ENCODE measurements at regions not wholly inside any gene's neighbourhood (a gene's known extent, or its start where the extent isn't known, plus 50 kb on each side); places are given as distances from the start of the nearest gene placed in this dataset.
A peak's percentile ranks its signal among the peaks of the same experiment; 100 is the strongest.

- no peak for TF ChIP-seq POLR2AphosphoS5 (IDR thresholded peaks at IDR 0.05)
- no peak for TF ChIP-seq POLR2A (IDR thresholded peaks at IDR 0.05; ENCODE audit: low read depth)
- no peak for TF ChIP-seq CTCF (IDR thresholded peaks at IDR 0.05)
- TF ChIP-seq EP300 (IDR thresholded peaks at IDR 0.05) = no peak
- 76% methylated on average over 1 of the region's 1 CpG for WGBS
- Histone ChIP-seq H3K9me3 (no peaks in the 10 kb centered on the region), H3K4me3 (no peak overlapping the region), H3K36me3 (no peaks in the 10 kb centered on the region), H3K4me1 (no peaks in the 10 kb centered on the region), H3K27ac (replicated peaks in 1 of 4) (no peak overlapping the region), H3K27me3 (no peaks in the 10 kb centered on the region)
- DNase-seq (ENCODE audit: extremely low spot score) = no peak
- intact Hi-C loops (cut with DNase I) = no loop called here
Observed at GRCh38 chr13:107130566-107130965, 562.6 kb upstream of the ARGLU1 start.

DNA sequence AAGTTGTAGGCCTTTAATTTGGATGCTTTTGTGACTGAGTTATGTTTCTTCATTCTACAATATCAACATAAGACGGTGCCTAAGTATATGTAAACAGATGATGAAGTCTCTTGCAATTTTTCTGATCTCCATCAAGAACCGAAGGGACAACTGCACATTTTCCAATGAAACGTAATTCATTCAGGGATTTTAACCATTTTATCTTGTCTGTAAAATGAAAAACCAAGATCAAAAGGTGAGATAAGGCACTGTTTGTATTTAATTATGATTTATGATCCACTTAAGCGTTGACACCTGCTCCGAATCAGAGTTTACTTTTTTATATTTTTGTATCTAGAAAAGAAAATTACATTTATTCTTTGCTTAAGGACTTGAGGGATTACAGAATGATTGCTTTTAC, 556.8 kb upstream of the ARGLU1 start:
- no peaks in the 10 kb centered on the region for H3K4me1 ChIP-seq
- 67% methylated on average over 5 of the region's 5 CpGs for WGBS
- H3K27me3 ChIP-seq = no peaks in the 10 kb centered on the region
- no peak for TF ChIP-seq CTCF (IDR thresholded peaks at IDR 0.05)
- TF ChIP-seq POLR2AphosphoS5 (IDR thresholded peaks at IDR 0.05) = no peak
- no peak for TF ChIP-seq EP300 (IDR thresholded peaks at IDR 0.05)
- TF ChIP-seq POLR2A (IDR thresholded peaks at IDR 0.05; ENCODE audit: low read depth) = no peak
- DNase-seq (ENCODE audit: extremely low spot score) = no peak
- no peak overlapping the region for H3K27ac ChIP-seq (replicated peaks in 1 of 4)
- no peaks in the 10 kb centered on the region for H3K9me3 ChIP-seq
- H3K36me3 ChIP-seq = no peaks in the 10 kb centered on the region
- no peak overlapping the region for H3K4me3 ChIP-seq
- intact Hi-C loops (cut with DNase I) = loop anchor here (5.0 kb wide), 1 partner anchor 202 kb away; no protein-coding TSS in a partner anchor

DNA sequence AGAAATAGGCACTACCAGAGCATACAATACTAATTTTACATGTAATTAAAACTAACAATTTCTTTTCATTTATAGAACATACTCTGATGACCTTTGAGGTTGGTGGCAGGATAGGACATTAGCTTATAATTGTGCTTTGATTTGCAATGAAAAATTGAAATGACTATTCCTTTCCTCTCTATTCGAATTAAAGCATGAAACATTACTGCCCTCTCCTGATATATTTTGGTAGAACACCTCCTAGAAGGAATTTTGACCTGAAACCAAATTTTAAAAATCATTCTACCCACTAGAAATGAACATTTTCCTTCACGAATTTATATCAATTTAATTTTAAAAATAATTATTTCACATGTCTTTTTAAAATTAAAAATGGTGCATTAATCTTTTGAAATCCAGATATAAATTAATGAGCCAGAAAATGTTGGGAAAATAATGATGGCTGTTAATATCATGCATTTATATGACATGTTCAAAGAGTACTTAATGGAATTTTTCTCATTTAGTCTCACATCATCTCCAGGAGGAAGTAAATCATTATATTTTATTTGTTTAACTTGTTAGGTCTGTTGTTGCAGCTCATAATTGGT, 556.3 kb upstream of the ARGLU1 start:
- Histone ChIP-seq H3K36me3 (no peaks in the 10 kb centered on the region), H3K4me3 (no peak overlapping the region), H3K4me1 (no peaks in the 10 kb centered on the region), H3K27me3 (no peaks in the 10 kb centered on the region), H3K27ac (replicated peaks in 1 of 4) (no peak overlapping the region), H3K9me3 (no peaks in the 10 kb centered on the region)
- no peak for TF ChIP-seq EP300 (IDR thresholded peaks at IDR 0.05)
- TF ChIP-seq CTCF (IDR thresholded peaks at IDR 0.05) = peak; percentile 52 to 74 (median 65)
- intact Hi-C loops (cut with DNase I) = loop anchor here (5.0 kb wide), 1 partner anchor 202 kb away; no protein-coding TSS in a partner anchor
- under 1% methylated on average over 2 of the region's 2 CpGs for WGBS
- DNase-seq (ENCODE audit: extremely low spot score) = no peak

- TF ChIP-seq EP300 (IDR thresholded peaks at IDR 0.05) (no peak), POLR2AphosphoS5 (IDR thresholded peaks at IDR 0.05) (no peak), CTCF (IDR thresholded peaks at IDR 0.05) (no peak), POLR2A (IDR thresholded peaks at IDR 0.05; ENCODE audit: low read depth) (no peak)
- Histone ChIP-seq H3K4me3 (no peak overlapping the region), H3K36me3 (no peaks in the 10 kb centered on the region), H3K27me3 (peaks cover 0 to 6% (median 0%) of the 10 kb centered on the region in 4 donors), H3K27ac (replicated peaks in 1 of 4) (no peak overlapping the region), H3K9me3 (no peaks in the 10 kb centered on the region), H3K4me1 (no peaks in the 10 kb centered on the region)
- intact Hi-C loops (cut with DNase I) = loop anchor here (5.0 kb wide), 1 partner anchor 199 kb away; no protein-coding TSS in a partner anchor
- DNase-seq (ENCODE audit: extremely low spot score) = no peak
- 84% methylated on average over 1 of the region's 1 CpG for WGBS
Observed at GRCh38 chr13:107121793-107122192, 553.9 kb upstream of the ARGLU1 start.
